ENCODE measurements at regions not wholly inside any gene's neighbourhood (a gene's known extent, or its start where the extent isn't known, plus 50 kb on each side); places are given as distances from the start of the nearest gene placed in this dataset.

- WGBS (ENCODE audit: extremely low coverage, insufficient read length, low lambda C conversion rate), result no CpG with 5 or more reads among the region's 4 CpGs
Observed at GRCh38 chr1:38538834-38539233, 320.7 kb downstream of the RRAGC start.

More at GRCh38 chr1:38538834-38539233, 320.7 kb downstream of the RRAGC start:
- Histone ChIP-seq H2BK15ac (ENCODE audit: low read depth, low read length) (no peak overlapping the region), H4K8ac (replicated peaks; ENCODE audit: insufficient read length, low read depth, low read length) (no peak overlapping the region), H2AFZ (ENCODE audit: low read length) (no peak overlapping the region), H3K27ac (ENCODE audit: insufficient read length, low read depth, low read length) (no peak overlapping the region), H3K9me3 (ENCODE audit: control insufficient read depth, low read depth, low read length) (no peaks in the 10 kb centered on the region), H2BK20ac (ENCODE audit: low read depth, low read length, poor library complexity, severe bottlenecking) (no peak overlapping the region), H3K4me2 (ENCODE audit: insufficient read depth, insufficient read length, low read length) (no peak overlapping the region), H2AK5ac (ENCODE audit: insufficient read length, low read length) (no peak overlapping the region), H3K23me2 (ENCODE audit: insufficient read length, low read depth, low read length, poor library complexity, severe bottlenecking) (no peaks in the 10 kb centered on the region), H3K14ac (ENCODE audit: insufficient read depth, low read length) (no peak overlapping the region), H3K23ac (ENCODE audit: insufficient read length, low read depth, low read length) (no peak overlapping the region), H2BK120ac (ENCODE audit: low read depth, low read length, poor library complexity, severe bottlenecking) (no peak overlapping the region), H3K4me1 (ENCODE audit: insufficient read depth, low read length) (no peaks in the 10 kb centered on the region), H4K91ac (ENCODE audit: insufficient read length, low read depth, low read length) (no peak overlapping the region), H3K79me1 (ENCODE audit: insufficient read depth, low read depth, low read length, poor library complexity, severe bottlenecking) (no peaks in the 10 kb centered on the region), H3K56ac (ENCODE audit: insufficient read length, low read depth, low read length) (no peak overlapping the region), H4K5ac (ENCODE audit: insufficient read length, low read depth, low read length) (no peak overlapping the region), H2BK5ac (ENCODE audit: insufficient read length, low read length) (no peak overlapping the region), H3K4ac (ENCODE audit: low read depth, low read length) (no peak overlapping the region), H3K79me2 (ENCODE audit: insufficient read depth, low read length) (no peaks in the 10 kb centered on the region), H3K27me3 (ENCODE audit: insufficient read depth, low read length) (no peaks in the 10 kb centered on the region), H2BK12ac (ENCODE audit: insufficient read length, low read depth, low read length) (no peak overlapping the region), H3T11ph (ENCODE audit: low read length) (no peak overlapping the region), H3K18ac (ENCODE audit: insufficient read length, low read depth, low read length) (no peak overlapping the region), H3K9ac (ENCODE audit: extremely low read depth, insufficient read length, low read length) (no peak overlapping the region), H4K20me1 (ENCODE audit: control insufficient read depth, insufficient read depth, insufficient read length) (no peaks in the 10 kb centered on the region)
- Mint-ChIP-seq H3K27me3 (ENCODE audit: low read depth) (no peaks in the 10 kb centered on the region; the same call in none of the 2 replicates), H3K27ac (no peak overlapping the region), H3K4me1 (peaks cover 9 to 10% of the 10 kb centered on the region in 2 experiments), H3K36me3 (ENCODE audit: insufficient read depth in 1 of 3, low read depth in 3 of 3) (no peaks in the 10 kb centered on the region), H3K9me3 (no peaks in the 10 kb centered on the region; a peak in 1 of 5 replicates), H3K4me3 (0 out of 5 replicates have a peak overlapping the region, but pooled peaks of 1 of the 2 experiments have one; percentile 6)
- DNase-seq, result no peak
- TF ChIP-seq CTCF (conservative IDR thresholded peaks at IDR 0.05), result no peak

Data from H9 (cell line).